ENCODE measurements at regions not wholly inside any gene's neighbourhood (a gene's known extent, or its start where the extent isn't known, plus 50 kb on each side); places are given as distances from the start of the nearest gene placed in this dataset.

DNA sequence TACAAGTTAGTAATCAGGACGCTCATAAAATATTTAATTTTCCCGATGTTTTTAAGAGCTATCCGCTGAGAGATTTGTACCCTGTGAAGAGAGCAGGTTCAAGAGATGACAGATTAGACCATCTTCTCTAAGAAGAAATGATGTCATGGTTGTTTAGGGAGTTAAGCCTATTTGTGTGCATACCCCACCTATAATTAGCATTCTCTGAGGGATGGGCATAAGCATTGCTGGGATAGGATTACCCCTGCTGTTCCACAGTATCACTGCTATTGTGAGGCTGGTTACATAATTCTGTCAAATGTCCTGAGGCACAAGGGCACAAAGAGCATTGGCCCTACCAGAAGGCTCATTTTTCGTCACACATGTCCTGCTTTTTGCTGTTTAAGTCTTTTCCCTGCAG, 687.0 kb downstream of the CETN3 start:
- intact Hi-C loops (cut with DNase I; ENCODE audit: low total_unique reads), result no loop called here
- H3K4me3 ChIP-seq (ENCODE audit: low read depth, poor library complexity, severe bottlenecking), result no peak overlapping the region
- no peak for DNase-seq (ENCODE audit: low spot score in 2 of 2)
- TF ChIP-seq, protein P1, sequence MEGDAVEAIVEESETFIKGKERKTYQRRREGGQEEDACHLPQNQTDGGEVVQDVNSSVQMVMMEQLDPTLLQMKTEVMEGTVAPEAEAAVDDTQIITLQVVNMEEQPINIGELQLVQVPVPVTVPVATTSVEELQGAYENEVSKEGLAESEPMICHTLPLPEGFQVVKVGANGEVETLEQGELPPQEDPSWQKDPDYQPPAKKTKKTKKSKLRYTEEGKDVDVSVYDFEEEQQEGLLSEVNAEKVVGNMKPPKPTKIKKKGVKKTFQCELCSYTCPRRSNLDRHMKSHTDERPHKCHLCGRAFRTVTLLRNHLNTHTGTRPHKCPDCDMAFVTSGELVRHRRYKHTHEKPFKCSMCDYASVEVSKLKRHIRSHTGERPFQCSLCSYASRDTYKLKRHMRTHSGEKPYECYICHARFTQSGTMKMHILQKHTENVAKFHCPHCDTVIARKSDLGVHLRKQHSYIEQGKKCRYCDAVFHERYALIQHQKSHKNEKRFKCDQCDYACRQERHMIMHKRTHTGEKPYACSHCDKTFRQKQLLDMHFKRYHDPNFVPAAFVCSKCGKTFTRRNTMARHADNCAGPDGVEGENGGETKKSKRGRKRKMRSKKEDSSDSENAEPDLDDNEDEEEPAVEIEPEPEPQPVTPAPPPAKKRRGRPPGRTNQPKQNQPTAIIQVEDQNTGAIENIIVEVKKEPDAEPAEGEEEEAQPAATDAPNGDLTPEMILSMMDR (IDR thresholded peaks at IDR 0.05), result no peak
- TF ChIP-seq POLR2A (IDR thresholded peaks at IDR 0.05), result no peak
- WGBS, 2 donors, result 93 to 95% methylated on average over 4 of the region's 4 CpGs

DNA sequence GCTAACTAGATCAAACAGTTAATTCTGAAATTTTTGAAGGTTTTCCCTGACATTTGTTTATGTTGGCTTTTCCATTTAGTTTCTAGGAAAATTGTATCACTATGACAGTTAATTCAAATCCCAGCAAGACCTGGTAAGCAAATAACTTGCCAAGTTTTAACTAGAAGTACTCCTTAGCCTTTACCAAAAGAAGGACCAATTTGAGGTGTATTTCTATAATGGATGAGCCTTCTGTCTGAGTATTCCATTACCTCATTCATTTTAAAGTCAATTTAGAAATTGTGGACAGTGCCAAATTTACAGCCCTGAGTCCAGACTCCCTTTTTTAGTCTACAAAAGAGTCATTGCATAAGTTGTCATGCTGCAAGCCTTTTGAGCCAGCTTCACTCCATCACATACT, 687.6 kb downstream of the CETN3 start:
- no peak for DNase-seq (ENCODE audit: low spot score in 2 of 2)
- intact Hi-C loops (cut with DNase I; ENCODE audit: low total_unique reads), result no loop called here
- H3K4me3 ChIP-seq (ENCODE audit: low read depth, poor library complexity, severe bottlenecking), result no peak overlapping the region
- TF ChIP-seq, protein P1 (IDR thresholded peaks at IDR 0.05), result no peak

DNA sequence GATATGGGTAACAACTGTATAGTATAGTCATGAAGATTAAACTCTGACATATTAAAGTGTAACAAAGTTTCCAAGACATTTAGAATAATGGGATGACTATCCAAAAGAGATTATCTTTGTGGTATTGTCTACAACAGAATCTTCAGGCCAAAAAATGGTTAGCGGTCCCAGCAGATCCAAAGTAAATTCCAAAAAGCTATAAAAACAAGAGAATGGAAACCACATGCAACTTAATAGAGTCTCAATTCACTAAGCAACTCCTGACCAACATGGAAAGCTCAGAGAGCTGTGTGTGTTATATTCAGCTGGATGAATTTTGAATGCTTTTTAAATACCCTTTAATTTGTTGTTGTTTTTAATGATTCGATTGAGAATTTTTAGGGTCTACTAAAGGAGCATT, 688.2 kb downstream of the CETN3 start:
- H3K4me3 ChIP-seq (ENCODE audit: low read depth, poor library complexity, severe bottlenecking), result no peak overlapping the region
- TF ChIP-seq, protein P1 (IDR thresholded peaks at IDR 0.05), result no peak
- TF ChIP-seq POLR2A (IDR thresholded peaks at IDR 0.05), result no peak
- 71 to 74% methylated on average over 2 of the region's 2 CpGs for WGBS, 2 donors
- intact Hi-C loops (cut with DNase I; ENCODE audit: low total_unique reads), result no loop called here
- no peak for DNase-seq (ENCODE audit: low spot score in 2 of 2)

DNA sequence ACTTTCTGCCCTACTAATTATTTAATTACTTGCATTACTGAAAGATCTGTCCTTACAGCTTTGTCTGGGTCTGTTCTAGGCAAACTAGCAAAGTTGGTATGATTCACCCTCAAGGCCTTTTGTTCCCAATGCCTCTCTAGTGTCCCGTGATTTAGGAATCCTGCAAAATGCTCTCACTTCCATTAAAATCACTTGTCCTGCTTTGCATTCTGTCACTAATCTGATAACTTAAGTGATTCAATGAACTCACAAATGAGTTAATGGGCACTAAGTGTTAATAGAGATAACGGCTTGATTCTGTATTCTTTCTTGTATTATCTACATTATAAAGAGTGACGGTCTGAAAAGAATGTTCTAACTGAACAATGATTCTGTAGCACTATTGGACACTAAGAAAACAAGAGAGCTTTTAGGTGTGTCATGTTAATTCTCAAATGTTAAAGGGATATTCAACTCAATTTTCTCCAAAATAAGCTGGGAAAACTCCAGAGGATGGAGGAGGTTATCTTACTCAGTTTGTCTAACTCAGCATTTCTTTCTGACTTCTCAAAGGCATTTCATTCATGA, 697.3 kb downstream of the CETN3 start:
- DNase-seq (ENCODE audit: low spot score in 2 of 2), result no peak
- no peak overlapping the region for H3K4me3 ChIP-seq (ENCODE audit: low read depth, poor library complexity, severe bottlenecking)
- no peak for TF ChIP-seq POLR2A (IDR thresholded peaks at IDR 0.05)
- TF ChIP-seq, protein P1 (IDR thresholded peaks at IDR 0.05), result no peak
- 87 to 90% methylated on average over 3 of the region's 3 CpGs for WGBS, 2 donors
- intact Hi-C loops (cut with DNase I; ENCODE audit: low total_unique reads), result no loop called here

DNA sequence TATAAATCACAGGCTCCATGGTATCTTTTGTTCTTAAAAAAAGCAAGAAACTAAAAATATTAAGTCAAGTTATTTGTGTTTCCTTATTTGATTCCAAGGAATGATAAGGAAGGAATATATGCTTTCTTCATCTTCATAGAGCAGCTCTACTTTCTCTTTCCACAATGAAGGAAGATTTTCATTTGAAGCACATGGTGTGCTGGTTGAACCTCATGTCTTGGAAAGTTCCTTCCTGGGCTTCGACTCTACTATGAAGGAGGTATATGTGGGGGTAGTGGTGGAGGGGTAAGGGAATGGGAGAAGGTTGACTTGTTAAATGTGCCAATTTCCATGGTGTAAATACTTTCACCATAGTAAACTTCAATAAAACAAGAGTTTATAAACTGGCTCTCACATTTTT, 698.0 kb downstream of the CETN3 start:
- no peak for TF ChIP-seq POLR2A (IDR thresholded peaks at IDR 0.05)
- TF ChIP-seq, protein P1 (IDR thresholded peaks at IDR 0.05), result no peak
- WGBS, 2 donors, result 95 to 98% methylated on average over 1 of the region's 1 CpG
- no peak for DNase-seq (ENCODE audit: low spot score in 2 of 2)
- H3K4me3 ChIP-seq (ENCODE audit: low read depth, poor library complexity, severe bottlenecking), result no peak overlapping the region
- intact Hi-C loops (cut with DNase I; ENCODE audit: low total_unique reads), result no loop called here

DNA sequence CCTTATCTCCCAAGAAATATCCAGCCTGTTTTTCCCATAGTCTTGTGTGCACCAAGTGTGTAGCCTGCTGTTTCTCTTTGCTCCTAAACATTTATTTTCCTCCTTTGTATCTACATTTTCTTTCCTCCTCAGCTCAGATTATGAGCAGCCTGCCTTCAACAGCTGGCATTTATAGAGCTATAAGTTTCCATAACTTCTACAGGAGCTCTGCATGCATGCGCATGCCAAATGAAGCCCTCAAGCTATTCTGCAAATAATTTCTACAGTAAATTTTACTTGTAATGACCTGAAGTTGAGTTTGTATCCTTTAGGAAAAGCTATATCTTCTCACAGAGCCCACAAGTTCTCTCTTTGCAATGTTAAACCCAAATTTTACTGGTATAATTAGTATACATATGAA, 699.5 kb downstream of the CETN3 start:
- no peak overlapping the region for H3K4me3 ChIP-seq (ENCODE audit: low read depth, poor library complexity, severe bottlenecking)

More for the DNA sequence above, 699.5 kb downstream of the CETN3 start:
- DNase-seq (ENCODE audit: low spot score in 2 of 2), result no peak
- TF ChIP-seq, protein P1 (IDR thresholded peaks at IDR 0.05), result no peak
- no peak for TF ChIP-seq POLR2A (IDR thresholded peaks at IDR 0.05)
- intact Hi-C loops (cut with DNase I; ENCODE audit: low total_unique reads), result no loop called here
- 57 to 60% methylated on average over 1 of the region's 1 CpG for WGBS, 2 donors
